HL-60 (cell line): ENCODE measurements at regions not wholly inside any gene's neighbourhood (a gene's known extent, or its start where the extent isn't known, plus 50 kb on each side); places are given as distances from the start of the nearest gene placed in this dataset.

Experiments used
- DNase-seq, 2 experiments: peaks; one replicate each; pipeline ENCODE4 v3.0.0-alpha.2; 2010 to 2020; ENCODE audit warnings: low read depth in 1 of 2, low spot score in 1 of 2
- H3K27ac ChIP-seq: fragments of 250-450 bp; sonication (Bioruptor Pico); replicated peaks from 2 replicates; pipeline ENCODE4 v1.5.1; 2020; ENCODE audit warnings: mild to moderate bottlenecking, moderate library complexity
- H3K27me3 ChIP-seq: fragments of 250-450 bp; sonication (Bioruptor Pico); 2 replicates; pipeline ENCODE4 v1.5.1; 2021; ENCODE audit warnings: mild to moderate bottlenecking, moderate library complexity; ENCODE audit not compliant: insufficient read depth, poor library complexity, severe bottlenecking
- H3K4me3 ChIP-seq: replicated peaks from 2 replicates; pipeline ENCODE4 v1.5.1; 2011; ENCODE audit warnings: mild to moderate bottlenecking, control low read depth, low read length; ENCODE audit not compliant: insufficient read depth
- CTCF ChIP-seq: IDR thresholded peaks from one replicate; pipeline ENCODE4 v1.5.1; 2011; ENCODE audit warnings: low read length, control low read depth, inconsistent platforms; ENCODE audit not compliant: insufficient read depth
- GABPA ChIP-seq: IDR thresholded peaks from 2 replicates; pipeline ENCODE4 v1.6.1; 2012; ENCODE audit warnings: low read depth
- POLR2AphosphoS5 ChIP-seq: IDR thresholded peaks from 2 replicates; pipeline ENCODE4 v1.6.1; 2012; ENCODE audit warnings: low read depth
- REST ChIP-seq: IDR thresholded peaks from 2 replicates; pipeline ENCODE4 v1.6.1; 2012; ENCODE audit warnings: low read depth; ENCODE audit not compliant: insufficient replicate concordance
- SPI1 ChIP-seq: IDR thresholded peaks from 2 replicates; pipeline ENCODE4 v1.6.1; 2012; ENCODE audit warnings: low read depth, mild to moderate bottlenecking, borderline replicate concordance

- Histone ChIP-seq H3K4me3 (no peak overlapping the region), H3K27ac (no peak overlapping the region), H3K27me3 (no peaks in the 10 kb centered on the region)
- no peak for DNase-seq
- TF ChIP-seq CTCF (no peak), SPI1 (no peak), GABPA (no peak), POLR2AphosphoS5 (no peak), REST (no peak)
Measured at GRCh38 chr4:148694702-148695101, 252.5 kb upstream of the NR3C2 start.

- DNase-seq = no peak
- TF ChIP-seq SPI1 = no peak
- no peak for TF ChIP-seq POLR2AphosphoS5
- TF ChIP-seq CTCF = no peak
- TF ChIP-seq REST = no peak
- TF ChIP-seq GABPA = no peak
- H3K4me3 ChIP-seq = no peak overlapping the region
- H3K27me3 ChIP-seq = no peaks in the 10 kb centered on the region
- no peak overlapping the region for H3K27ac ChIP-seq
Measured at GRCh38 chr4:148693913-148694649, 251.9 kb upstream of the NR3C2 start.

GRCh38 chr4:148692242-148692641 is 250.0 kb upstream of the NR3C2 start:
- no peak overlapping the region for H3K27ac ChIP-seq
- no peaks in the 10 kb centered on the region for H3K27me3 ChIP-seq
- TF ChIP-seq REST = no peak
- TF ChIP-seq SPI1 = no peak
- H3K4me3 ChIP-seq = no peak overlapping the region
- no peak for DNase-seq
